ENCODE measurements at regions not wholly inside any gene's neighbourhood (a gene's known extent, or its start where the extent isn't known, plus 50 kb on each side); places are given as distances from the start of the nearest gene placed in this dataset.

GRCh38 chr2:39989888-39990287 lies 210.8 kb upstream of the THUMPD2 start:
- no peak for TF ChIP-seq CTCF (IDR thresholded peaks at IDR 0.05)
- TF ChIP-seq POLR2A (IDR thresholded peaks at IDR 0.05), result no peak

All from adrenal gland (tissue), 5 donors.